HFFc6 (cell line): ENCODE measurements at regions not wholly inside any gene's neighbourhood (a gene's known extent, or its start where the extent isn't known, plus 50 kb on each side); places are given as distances from the start of the nearest gene placed in this dataset.

Experiments used
- DNase-seq: peaks from one replicate; pipeline ENCODE4 v3.0.0-alpha.2; 2018
- H3K27ac Mint-ChIP-seq: 2 replicates; pipeline ENCODE4 v1.8.0; 2020; ENCODE audit warnings: mild to moderate bottlenecking, mixed read lengths
- H3K27me3 Mint-ChIP-seq: 2 replicates; pipeline ENCODE4 v1.8.0; 2021; ENCODE audit warnings: mild to moderate bottlenecking, moderate library complexity, mixed read lengths; ENCODE audit not compliant: insufficient read depth
- H3K36me3 Mint-ChIP-seq: 2 replicates; pipeline ENCODE4 v1.8.0; 2021; ENCODE audit warnings: low read depth, mixed read lengths
- H3K4me1 Mint-ChIP-seq: 2 replicates; pipeline ENCODE4 v1.8.0; 2020; ENCODE audit warnings: low read depth, mixed read lengths
- H3K4me3 Mint-ChIP-seq: 2 replicates; pipeline ENCODE4 v1.8.0; 2020; ENCODE audit warnings: mild to moderate bottlenecking, moderate library complexity, mixed read lengths
- H3K9me3 Mint-ChIP-seq: 2 replicates; pipeline ENCODE4 v1.8.0; 2020; ENCODE audit warnings: mild to moderate bottlenecking, mixed read lengths
- CTCF ChIP-seq: fragments of 200-600 bp; sonication (generic); IDR thresholded peaks from 2 replicates; pipeline ENCODE4 v1.5.0; 2021; ENCODE audit warnings: antibody characterized with exemption, mild to moderate bottlenecking

- DNase-seq: no peak
- Mint-ChIP-seq H3K4me1 (peaks cover 14% of the 10 kb centered on the region), H3K27me3 (no peaks in the 10 kb centered on the region; the same call in none of the 2 replicates)
These were observed 384.0 kb downstream of the PLK2 start for GRCh38 chr5:58075907-58076306.

GRCh38 chr5:58074717-58075116 is 385.2 kb downstream of the PLK2 start:
- Mint-ChIP-seq H3K9me3 (no peaks in the 10 kb centered on the region), H3K27me3 (no peaks in the 10 kb centered on the region; the same call in none of the 2 replicates), H3K27ac (no peak overlapping the region), H3K36me3 (no peaks in the 10 kb centered on the region), H3K4me3 (no peak overlapping the region), H3K4me1 (peaks cover 6% of the 10 kb centered on the region; the same call in 1 of the 2 replicates)
- TF ChIP-seq CTCF: no peak
- no peak for DNase-seq

More at GRCh38 chr5:58075907-58076306, 384.0 kb downstream of the PLK2 start:
- no peaks in the 10 kb centered on the region for H3K9me3 Mint-ChIP-seq
- no peak for TF ChIP-seq CTCF
- H3K27ac Mint-ChIP-seq: no peak overlapping the region
- H3K36me3 Mint-ChIP-seq: no peaks in the 10 kb centered on the region
- no peak overlapping the region for H3K4me3 Mint-ChIP-seq

- no peaks in the 10 kb centered on the region for H3K36me3 Mint-ChIP-seq
- no peak for DNase-seq
- no peak overlapping the region for H3K27ac Mint-ChIP-seq
- no peaks in the 10 kb centered on the region for H3K9me3 Mint-ChIP-seq
- H3K27me3 Mint-ChIP-seq: no peaks in the 10 kb centered on the region; the same call in none of the 2 replicates
- no peak overlapping the region for H3K4me3 Mint-ChIP-seq
- peaks cover 6% of the 10 kb centered on the region; the same call in 1 of the 2 replicates for H3K4me1 Mint-ChIP-seq
- no peak for TF ChIP-seq CTCF
These were observed 385.7 kb downstream of the PLK2 start for GRCh38 chr5:58074222-58074621.

GRCh38 chr5:58073243-58073642 is 386.6 kb downstream of the PLK2 start:
- Mint-ChIP-seq H3K9me3 (peaks cover 5% of the 10 kb centered on the region; the same call in 1 of the 2 replicates), H3K27me3 (no peaks in the 10 kb centered on the region; the same call in 1 of the 2 replicates), H3K36me3 (peaks cover 3% of the 10 kb centered on the region), H3K27ac (no peak overlapping the region), H3K4me1 (peaks cover 6% of the 10 kb centered on the region; the same call in 1 of the 2 replicates), H3K4me3 (no peak overlapping the region)
- no peak for DNase-seq
- no peak for TF ChIP-seq CTCF

GRCh38 chr5:58072300-58072965 is 387.5 kb downstream of the PLK2 start:
- no peak for DNase-seq
- Mint-ChIP-seq H3K27ac (no peak overlapping the region), H3K4me3 (peak overlapping the region; percentile 53), H3K9me3 (peaks cover 12% of the 10 kb centered on the region; the same call in 1 of the 2 replicates), H3K36me3 (peaks cover 7% of the 10 kb centered on the region), H3K4me1 (peaks cover 6% of the 10 kb centered on the region; the same call in 1 of the 2 replicates), H3K27me3 (no peaks in the 10 kb centered on the region; the same call in 1 of the 2 replicates)
- no peak for TF ChIP-seq CTCF
